Mucosa of descending colon (tissue), 3 donors: ENCODE measurements at regions not wholly inside any gene's neighbourhood (a gene's known extent, or its start where the extent isn't known, plus 50 kb on each side); places are given as distances from the start of the nearest gene placed in this dataset. TPM values are rescaled to one million over a fixed set of nuclear protein-coding genes. Genes with fewer than 3 reads are reported as not detected.
"Not testable (repeated sequence)": the region's sequence is repeated elsewhere in the genome, so short reads cannot be mapped to it uniquely, and the experiment has no call there.

Experiments used
- ATAC-seq: fragments of 200-7000 bp; cut with Tn5 transposase; one replicate; pipeline ENCODE4 v1.9.1; 2020; ENCODE audit warnings: mild to moderate bottlenecking, moderate library complexity
- DNase-seq, 3 donors: peaks; one replicate each; pipeline ENCODE4 v3.0.0-alpha.2; 2020
- H3K36me3 ChIP-seq: fragments of 200-600 bp; one replicate; pipeline ENCODE4 v1.8.0; 2021; ENCODE audit warnings: low read depth, mild to moderate bottlenecking
- H3K4me1 ChIP-seq: fragments of 200-600 bp; one replicate; pipeline ENCODE4 v1.8.0; 2021; ENCODE audit warnings: low read depth, mild to moderate bottlenecking
- H3K4me3 ChIP-seq: fragments of 200-600 bp; one replicate; pipeline ENCODE4 v1.8.0; 2021; ENCODE audit warnings: mild to moderate bottlenecking
- H3K9me3 ChIP-seq: fragments of 200-600 bp; one replicate; pipeline ENCODE4 v1.8.0; 2021; ENCODE audit warnings: mild to moderate bottlenecking
- intact Hi-C, 2 donors: fragments of 100-400 bp; cut with DNase I in 1 of 2; cut with micrococcal nuclease in 1 of 2; formaldehyde crosslinking; loops; one replicate each; pipeline versions ENCODE4 v1.11.0 to v1.11.1; 2022; cut with DNase I, micrococcal nuclease
- microRNA-seq: library from miRNA; unstranded; fragments of <30 nt; microRNA quantifications from one replicate; pipeline ENCODE4, GENCODE V29; 2019
- donor health status: DM: no; HTN: no; CAD: no; lungs with moderate emphysema.
- donor health status: DM: no; HTN: no; CAD: no.
- donor health status: DM: no; HTN: yes; CAD: no.

- peak; percentile 69 for ATAC-seq
- H3K4me1 ChIP-seq = peaks cover 18% of the 10 kb centered on the region
Observed at GRCh38 chr16:70060521-70061027, 53.6 kb upstream of the PDPR start.

GRCh38 chr16:70061671-70062218 is 52.4 kb upstream of the PDPR start:
- DNase-seq, H3K4me3 ChIP-seq, H3K9me3 ChIP-seq, H3K36me3 ChIP-seq, ATAC-seq, intact Hi-C loops: not testable (repeated sequence)
- peaks cover 18% of the 10 kb centered on the region for H3K4me1 ChIP-seq

More at GRCh38 chr16:70060521-70061027, 53.6 kb upstream of the PDPR start:
- H3K9me3 ChIP-seq, H3K36me3 ChIP-seq, H3K4me3 ChIP-seq, intact Hi-C loops: not testable (repeated sequence)
- DNase-seq = peak in 2 of 3 donors; percentile 33 to 51

- H3K36me3 ChIP-seq, DNase-seq, ATAC-seq, H3K9me3 ChIP-seq, intact Hi-C loops, H3K4me3 ChIP-seq: not testable (repeated sequence)
- H3K4me1 ChIP-seq = peaks cover 18% of the 10 kb centered on the region
Observed at GRCh38 chr16:70062947-70063346, 51.2 kb upstream of the PDPR start.

Small RNAs in the stretch of these regions (microRNA-seq; reads per million reads assigned to microRNA genes)
- gene MIR1972-2 = not detected
